GM21423 (cell line): ENCODE measurements at regions not wholly inside any gene's neighbourhood (a gene's known extent, or its start where the extent isn't known, plus 50 kb on each side); places are given as distances from the start of the nearest gene placed in this dataset.
"Not testable (repeated sequence)": the region's sequence is repeated elsewhere in the genome, so short reads cannot be mapped to it uniquely, and the experiment has no call there.

ENCODE experiments used
- ATAC-seq: cut with Tn5 transposase; IDR thresholded peaks from one replicate; pipeline ENCODE4 v1.9.1; 2021; ENCODE audit warnings: mild to moderate bottlenecking, moderate library complexity; ENCODE audit not compliant: unreplicated experiment

DNA sequence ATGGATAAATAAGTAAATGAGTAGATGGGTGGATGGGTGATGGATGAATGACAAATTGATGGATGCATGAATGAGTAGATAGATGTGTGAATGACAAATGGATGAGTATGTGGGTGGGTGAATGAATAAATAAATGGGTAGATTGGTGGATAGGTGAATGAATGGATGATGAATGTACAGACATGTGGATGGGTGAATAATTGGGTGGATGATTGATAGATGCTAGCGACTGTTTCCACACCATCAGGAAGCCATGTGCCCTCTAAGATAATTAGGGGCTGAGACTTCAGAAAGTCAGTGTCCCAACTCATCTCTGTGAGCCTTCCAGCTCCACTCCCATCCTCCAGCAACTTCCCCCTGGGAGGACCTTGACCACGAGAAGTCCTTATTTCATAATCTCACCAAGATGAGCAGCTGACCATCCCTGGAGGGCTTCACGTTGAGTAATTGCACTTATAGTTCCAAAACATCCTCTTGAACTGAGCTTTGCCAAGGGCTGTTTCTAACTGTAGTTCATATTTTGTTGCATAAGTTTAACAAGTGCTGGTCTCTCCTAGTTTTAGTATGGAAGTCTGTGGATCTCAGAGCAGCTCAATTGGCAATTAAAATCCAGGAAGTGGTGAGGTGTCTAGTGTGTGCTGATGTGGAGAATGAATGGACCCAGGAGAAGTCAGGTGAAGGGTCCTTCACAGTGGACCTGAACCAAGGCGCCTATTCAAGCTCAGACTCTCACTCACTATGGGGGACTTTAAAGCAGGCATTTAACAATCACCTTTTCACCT is 295.7 kb downstream of the ADGRD1 start:
- ATAC-seq: no peak

DNA sequence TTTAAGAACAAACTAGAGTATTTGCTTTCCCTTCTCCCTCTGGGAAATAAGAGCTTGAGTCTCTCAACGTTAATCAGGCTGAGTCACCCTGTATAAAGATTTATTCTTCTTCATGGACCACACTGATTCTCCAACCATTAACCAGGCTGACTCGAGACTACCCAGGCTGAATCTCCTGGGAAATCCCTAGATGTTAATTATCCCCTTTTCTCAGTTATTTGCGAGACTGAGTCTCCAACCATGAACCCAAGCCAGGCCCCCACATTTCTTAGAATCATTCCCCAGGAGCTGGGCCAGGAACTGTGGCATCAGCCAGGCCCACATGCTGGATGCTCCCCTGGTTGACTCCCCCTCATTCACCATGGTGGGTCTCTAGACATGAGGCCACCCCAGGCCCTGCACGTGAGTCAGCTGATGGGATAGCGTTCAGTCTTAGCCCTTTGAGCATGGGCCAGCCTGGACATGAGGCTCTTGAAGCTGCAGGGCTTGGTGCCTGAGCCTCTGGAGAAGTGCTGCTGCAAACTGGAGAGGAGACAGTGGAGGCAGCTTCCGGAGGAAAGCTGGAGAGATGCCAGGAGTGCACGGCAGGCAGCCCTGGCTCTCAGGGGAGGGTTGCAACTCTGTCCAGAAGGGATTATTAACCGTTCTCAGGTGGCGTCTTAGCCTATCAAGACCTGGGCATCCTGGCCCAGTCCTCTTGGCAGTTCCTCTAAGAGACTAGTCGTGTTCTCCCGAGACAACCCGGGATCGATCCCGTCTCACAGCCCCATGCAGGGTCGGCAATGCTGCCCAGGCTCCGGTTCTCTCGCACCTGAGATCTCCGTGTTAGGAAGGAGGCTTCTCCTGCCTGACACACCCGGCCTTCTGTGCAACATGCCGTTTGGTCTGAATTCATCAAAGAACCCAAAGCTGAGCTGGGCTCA is 296.6 kb downstream of the ADGRD1 start:
- no peak for ATAC-seq

DNA sequence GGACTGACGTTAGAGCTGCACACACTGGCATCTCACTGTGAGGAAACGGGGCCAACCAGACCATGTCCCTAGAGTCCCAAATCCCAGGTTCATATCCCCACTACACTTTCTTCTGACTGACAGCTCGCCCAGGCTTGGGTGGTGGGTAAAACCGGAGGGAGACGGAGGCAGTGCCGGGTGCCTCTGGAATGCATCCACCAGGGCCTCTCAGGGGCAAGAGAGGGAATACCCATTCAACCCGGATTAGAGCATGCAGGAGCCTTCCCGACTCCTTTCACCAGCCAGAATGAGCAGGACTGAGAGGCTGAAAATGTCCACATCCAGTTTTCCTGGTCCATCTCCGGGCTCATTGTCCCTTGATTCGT is 297.2 kb downstream of the ADGRD1 start:
- no peak for ATAC-seq

DNA sequence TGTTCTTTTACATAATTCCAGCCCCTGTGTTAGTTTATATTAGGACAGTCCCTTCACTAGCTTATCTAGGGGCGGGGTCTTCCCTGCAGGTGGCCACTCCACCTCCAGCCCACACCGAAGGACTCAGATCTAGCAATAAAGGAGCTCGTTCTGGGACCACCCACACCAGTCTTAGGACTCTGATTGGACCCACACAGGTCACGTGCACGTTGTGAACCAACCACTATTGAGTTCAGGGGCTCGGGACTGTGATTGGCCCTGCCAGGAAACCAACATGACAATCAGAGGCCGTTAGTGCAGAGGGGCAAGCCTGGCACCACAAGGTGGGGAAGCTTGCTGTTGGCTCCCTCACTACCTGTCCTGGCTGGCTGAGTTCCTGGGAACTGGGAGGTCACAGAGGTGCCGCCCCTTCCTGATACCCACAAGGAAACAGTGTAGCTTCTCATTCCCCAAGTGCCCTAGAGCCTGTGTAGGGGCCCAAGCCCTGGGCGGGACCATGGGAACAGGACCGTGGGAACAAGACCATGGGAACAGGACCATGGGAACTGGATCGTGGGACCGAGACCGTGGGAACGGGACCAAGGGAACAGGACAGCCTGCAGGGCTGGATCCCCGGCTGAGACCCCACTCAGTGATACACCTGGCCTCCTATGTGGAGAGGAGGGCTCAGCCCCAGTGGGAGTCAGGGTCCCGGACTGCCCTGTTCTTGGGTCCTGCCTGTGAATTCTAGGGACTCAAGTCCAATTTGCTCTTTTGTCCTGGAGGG is 297.8 kb downstream of the ADGRD1 start:
- no peak for ATAC-seq

DNA sequence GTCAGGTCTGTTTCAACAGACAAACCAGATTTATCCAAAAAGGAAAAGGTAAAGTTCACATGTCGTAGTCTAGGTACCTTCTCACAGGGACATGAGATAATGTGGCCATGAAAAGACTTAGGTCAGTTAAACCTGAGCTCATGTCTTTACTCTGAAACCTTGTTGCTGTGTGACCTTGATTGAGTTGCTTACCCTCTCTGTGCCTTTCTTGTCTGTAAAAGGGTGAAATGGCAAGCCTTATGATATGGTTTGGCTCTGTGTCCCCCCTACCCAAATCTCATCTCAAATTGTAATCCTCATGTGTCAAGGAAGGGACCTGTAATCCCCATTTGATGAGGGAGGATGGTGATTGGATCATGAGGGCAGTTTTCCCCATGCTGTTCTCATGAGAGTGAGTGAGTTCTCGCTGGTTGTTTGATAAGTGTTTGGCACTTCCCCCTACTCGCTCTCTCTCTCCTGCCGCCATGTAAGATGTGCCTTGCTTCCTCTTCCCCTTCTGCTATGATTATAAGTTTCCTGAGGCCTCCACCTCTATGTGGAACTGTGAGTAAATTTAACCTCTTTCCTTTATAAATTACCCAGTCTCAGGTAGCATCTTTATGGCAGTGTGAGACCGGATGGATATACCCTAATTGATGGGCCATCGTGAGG is 299.8 kb downstream of the ADGRD1 start:
- no peak for ATAC-seq

DNA sequence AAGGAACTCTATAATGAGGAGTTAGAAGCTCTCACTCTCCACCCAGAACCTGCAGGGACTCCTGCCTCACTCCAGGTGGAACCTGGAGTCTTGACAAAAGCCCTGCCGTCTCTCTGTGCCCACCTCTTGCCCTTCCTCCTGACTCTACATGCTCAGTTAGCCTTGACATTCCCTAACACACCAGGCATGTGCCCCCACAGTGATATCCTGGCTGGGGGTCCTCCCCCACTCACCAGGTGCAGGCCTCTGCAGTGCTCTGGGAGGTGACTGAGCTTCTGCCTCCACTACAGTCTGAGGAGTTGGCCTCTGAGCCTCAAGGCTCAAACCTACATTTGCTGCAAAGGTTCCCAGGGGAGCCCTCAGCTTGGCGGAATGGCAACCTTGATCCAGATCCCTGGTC is 300.7 kb downstream of the ADGRD1 start:
- no peak for ATAC-seq

DNA sequence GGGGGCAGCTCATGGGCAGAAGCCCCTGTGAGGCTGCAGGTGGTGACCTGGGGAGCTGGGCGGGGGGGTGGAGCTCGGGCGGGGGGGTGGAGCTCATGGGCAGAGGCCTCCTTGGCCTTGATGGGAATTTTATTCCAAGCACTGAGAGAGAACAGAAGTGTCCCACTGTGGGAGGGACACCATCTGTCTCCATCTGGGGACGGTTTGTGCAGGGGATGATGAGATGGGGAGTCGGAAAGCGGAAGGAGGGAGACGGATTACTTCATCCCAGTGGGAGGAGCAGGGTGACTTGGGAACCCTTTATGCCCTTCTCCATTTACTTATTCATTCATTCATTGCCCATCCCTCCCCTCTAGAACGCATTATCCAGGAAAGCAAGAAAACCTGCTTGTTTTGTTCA is 304.7 kb downstream of the ADGRD1 start:
- no peak for ATAC-seq

DNA sequence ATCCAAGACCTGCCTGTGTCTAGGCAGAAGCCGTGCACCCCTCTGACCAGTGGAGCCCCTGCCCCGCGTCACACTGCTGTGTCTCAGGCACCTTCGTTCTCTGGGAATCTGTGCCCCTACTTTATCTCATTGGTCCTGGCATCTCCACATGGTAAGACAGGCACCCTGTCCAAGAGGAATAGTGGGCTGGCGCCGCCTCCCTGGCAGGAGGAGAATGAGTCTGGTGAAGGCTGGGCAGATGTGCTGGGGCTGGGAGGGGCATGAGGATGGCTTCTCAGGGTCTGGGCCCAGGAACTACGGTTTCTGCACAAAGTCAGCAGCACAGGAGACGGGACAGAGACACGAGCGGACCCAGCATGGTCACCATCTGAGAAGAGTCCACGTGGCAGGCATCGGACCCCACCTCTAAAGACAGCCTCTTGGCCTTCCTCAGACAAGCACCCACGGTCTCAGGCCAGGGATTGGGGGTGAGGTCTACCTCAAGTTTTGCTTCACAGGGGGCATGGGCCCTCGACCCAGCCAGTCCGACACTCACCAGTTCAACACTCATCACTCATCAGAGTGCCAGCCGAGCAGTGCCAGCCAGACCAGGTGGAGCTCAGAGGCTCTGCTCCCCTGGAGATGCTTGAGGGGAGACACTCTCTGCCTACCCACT is 306.7 kb downstream of the ADGRD1 start:
- no peak for ATAC-seq

DNA sequence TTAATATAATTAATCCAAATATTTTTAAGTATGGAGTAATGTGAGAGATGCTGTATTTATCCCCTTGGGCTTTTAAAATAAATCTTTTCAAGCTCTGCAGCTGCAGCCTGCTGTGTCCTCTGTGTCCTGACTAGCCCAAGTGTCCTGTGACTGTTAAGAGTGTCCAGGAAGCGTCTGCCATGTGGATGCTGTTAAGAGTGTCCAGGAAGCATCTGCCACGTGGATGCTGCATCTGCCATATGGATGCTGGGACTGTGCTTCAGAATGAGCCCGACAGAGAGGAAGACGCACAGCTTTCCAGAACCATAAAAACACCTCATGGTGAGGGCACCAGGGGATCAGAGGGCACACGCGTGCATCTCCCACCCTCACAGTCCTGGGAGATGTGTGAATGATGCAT is 307.2 kb downstream of the ADGRD1 start:
- no peak for ATAC-seq

DNA sequence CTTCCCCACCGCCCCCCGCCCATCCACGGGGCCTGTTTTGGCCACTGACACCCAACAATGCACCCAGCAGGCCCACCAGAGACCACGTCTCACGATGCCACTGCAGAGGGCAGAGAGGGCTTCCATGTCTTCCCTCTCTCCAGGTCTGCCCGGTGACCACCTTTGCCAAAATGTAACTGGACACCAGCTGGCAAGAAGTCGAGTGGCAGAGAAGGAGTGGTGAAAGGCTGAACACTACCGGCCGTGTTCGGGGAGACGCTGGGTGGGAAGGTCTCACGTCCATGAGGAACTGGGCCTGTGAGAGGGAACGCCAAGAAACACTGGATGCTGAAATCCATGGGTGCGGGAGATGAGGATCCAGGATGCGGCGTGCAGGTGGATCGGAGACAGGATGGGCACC is 308.2 kb downstream of the ADGRD1 start:
- ATAC-seq: no peak

DNA sequence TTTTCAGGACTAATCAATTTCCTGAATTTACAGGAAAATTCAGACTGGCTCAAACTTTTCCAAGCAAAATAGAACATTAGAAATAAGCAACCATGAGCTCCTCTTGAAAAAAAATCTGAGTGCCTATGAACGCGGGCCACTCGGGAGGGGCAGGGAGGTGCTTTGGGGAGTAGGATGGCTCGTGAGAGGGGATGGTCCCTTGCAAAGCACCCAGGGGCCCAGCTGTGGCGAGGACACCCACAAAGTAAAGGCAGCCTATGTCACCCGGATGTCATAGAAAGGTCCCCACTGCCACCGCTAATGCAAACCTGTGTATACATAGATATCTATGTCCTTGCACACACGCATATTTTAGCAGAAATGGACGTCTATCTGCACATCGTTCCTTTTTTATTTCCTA is 309.9 kb downstream of the ADGRD1 start:
- no peak for ATAC-seq

DNA sequence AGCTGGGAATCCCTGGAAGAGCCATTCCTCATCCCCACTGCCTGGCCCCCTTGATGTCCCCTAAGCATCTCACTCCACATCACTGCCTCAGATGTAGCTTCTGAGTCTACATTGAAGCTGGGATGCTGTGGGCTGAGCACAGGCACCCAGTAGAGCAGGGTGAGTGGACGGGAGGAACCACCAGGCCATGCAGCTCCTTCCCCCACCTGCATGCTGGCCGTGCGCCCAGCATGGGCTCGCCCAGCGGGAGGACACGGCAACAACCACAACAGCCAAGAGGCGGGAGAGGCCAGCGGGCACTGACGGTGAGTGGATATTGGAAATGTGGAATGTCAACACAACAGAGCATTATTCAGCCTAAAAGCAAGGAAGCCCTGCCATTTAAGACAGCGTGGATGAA is 310.9 kb downstream of the ADGRD1 start:
- ATAC-seq: no peak

DNA sequence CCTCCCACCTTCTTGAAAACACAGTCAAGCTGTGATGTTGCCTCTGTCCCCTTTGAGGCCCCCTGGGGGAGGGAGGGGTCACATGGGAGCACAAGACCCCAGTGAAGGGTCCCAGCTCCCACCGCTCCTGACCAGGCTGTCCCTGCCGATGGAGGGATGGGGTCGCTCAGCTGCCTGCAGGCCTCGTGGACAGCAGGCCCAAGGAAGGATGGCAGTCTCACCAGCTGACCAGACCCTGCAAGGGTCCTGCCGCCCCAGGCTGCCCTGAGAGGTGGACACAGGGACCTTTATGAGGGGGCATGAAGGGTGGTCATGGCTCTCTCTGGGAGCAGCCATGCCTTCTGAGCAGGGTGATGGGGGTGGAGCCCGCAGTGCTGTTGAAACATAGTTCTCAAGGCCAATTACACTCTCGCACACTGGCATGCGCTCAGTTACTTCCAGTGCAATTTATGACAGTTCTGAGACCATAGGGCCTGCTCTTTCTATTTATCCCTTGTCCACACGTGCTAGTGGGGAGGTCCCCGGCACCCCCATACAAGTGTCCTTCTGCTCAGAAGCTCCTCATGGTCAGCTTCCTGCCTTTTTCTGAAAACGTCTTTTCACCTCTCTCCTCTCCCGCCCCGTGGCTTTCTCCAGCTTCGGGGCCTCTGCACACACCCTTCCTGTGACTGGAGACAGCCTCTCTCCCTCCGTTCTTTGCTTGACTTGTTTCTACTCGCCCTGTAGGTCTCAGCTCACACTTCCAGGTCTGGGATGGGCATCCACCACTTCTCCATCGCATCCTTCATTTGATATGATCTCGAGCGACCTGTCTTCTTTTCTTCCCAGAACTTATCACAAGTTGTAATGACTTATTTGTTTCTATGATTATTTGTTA is 313.1 kb downstream of the ADGRD1 start:
- no peak for ATAC-seq

DNA sequence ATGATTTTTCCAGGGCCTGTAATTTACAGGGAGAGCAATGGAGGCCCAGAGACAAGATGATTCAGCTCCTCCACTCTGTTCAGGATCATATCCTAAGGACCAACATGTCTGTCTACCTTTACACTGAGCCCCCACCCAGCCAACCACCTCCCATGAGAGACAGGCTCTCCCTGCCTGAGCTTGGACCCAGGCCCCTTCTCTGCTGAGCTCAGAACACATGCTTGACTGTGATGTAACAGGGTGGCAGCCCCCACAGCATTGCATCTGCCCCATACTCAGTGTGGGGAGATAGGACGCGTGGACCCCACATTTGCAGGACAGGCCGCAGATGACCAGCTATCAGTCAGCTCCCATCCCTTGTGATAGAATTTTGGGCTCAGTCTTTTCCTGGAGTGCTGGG is 313.9 kb downstream of the ADGRD1 start:
- no peak for ATAC-seq

DNA sequence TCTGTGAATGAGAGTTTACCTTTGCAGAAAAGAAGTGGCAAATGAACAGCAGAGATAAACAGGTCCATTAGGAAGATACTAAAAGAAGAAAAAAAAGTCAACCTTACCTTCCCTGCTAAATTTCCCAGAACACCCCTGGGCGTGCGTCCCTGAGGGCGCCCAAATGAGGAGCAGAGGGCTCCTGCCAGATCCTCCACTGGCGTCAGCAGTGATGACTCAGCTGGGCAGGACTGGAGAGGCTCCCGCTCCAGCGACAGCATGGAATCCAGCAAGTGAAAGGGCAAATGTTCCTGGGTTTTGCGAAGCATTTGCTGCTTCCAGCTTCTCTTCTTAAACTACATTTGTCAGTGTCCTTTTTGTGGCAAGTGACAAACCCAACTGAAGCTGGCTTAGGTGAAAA is 314.4 kb downstream of the ADGRD1 start:
- not testable (repeated sequence) for ATAC-seq

DNA sequence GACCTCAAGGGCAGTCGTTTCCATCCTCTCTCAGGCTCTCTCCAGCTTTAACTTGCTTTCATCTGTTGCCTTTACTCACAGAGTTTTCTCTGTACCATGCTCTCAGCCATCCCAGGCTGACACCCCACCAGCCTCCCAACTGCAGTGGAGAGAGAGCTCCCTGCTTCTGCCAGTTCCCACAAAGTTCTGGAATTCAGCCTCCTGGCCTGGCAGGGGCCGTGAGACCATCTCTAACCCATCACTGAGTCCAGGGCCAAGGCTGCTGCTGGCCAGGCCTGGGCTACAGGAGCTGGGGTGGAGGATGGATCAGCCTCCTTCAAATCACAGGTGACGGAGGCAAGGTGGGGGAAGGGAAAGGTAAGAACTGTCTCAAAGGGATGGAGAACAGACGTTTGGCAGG is 314.9 kb downstream of the ADGRD1 start:
- not testable (repeated sequence) for ATAC-seq

DNA sequence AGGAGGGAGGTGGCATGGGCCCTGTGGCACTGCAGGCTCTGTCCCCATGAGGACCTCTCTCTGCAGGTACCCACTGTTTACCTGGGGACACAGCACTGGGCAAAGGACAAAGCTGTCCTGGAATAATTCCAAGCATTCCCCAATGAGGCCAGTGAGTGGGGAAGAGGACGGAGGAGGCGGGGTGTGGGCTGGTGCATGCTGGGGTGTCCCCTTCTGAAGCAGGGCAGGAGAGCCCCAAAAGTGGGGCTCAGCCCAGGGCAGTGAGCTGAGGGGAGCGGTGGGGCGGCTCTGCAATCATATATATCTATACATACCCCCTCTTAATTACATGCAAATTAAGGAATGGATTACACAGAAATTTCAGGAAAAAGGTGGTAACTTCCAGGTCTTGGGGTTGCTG is 315.8 kb downstream of the ADGRD1 start:
- no peak for ATAC-seq

DNA sequence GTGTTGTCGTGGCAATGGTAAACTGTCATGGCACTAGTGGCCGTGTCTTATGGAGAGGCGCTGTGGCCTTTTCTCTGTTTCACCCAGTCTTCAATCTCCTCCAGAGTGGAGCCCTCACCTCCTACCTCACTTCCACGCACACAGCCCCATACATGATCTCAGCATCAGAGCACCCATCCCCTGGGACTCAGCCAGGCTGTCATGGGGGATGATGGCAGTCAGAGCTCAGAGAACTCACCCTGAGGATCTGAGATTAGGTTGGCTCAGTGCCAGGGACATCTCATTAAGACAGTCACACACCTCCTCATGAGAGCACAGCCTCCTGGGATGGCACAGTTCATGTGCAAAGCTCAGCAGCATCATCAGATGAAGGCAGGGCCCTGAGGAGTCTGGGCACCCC is 316.3 kb downstream of the ADGRD1 start:
- ATAC-seq: not testable (repeated sequence)

DNA sequence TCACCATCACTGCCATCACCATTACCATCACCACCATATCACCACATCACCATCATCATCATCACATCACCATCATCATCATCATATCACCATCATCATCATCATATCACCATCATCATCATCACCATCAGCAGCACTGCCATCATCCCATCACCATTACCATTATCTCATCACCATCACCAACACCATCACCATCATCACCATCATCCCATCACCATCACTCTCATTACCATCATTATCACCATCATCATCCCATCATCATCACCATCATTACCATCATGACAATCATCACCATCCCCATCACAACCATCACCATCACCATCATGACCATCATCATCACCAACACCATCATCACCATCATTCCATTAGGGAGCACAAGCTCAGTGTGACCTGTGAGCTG is 318.0 kb downstream of the ADGRD1 start:
- ATAC-seq: no peak
